Chondrocyte (in vitro differentiated cells): ENCODE measurements at regions not wholly inside any gene's neighbourhood (a gene's known extent, or its start where the extent isn't known, plus 50 kb on each side); places are given as distances from the start of the nearest gene placed in this dataset.

ENCODE experiments used
- DNase-seq: peaks from one replicate; pipeline ENCODE4 v3.0.0; 2021; ENCODE audit warnings: mixed read lengths, low spot score
- H3K27ac Mint-ChIP-seq: one replicate; pipeline ENCODE4 v1.8.0; 2021; ENCODE audit warnings: mild to moderate bottlenecking, moderate library complexity, mixed read lengths; ENCODE audit not compliant: unreplicated experiment
- H3K27me3 Mint-ChIP-seq: 2 replicates; pipeline ENCODE4 v1.8.0; 2021; ENCODE audit warnings: low read depth, mixed read lengths
- H3K36me3 Mint-ChIP-seq: 2 replicates; pipeline ENCODE4 v1.8.0; 2021; ENCODE audit warnings: low read depth, mixed read lengths
- H3K4me1 Mint-ChIP-seq: 2 replicates; pipeline ENCODE4 v1.8.0; 2021; ENCODE audit warnings: low read depth, mild to moderate bottlenecking, mixed read lengths
- H3K4me3 Mint-ChIP-seq: one replicate; pipeline ENCODE4 v1.8.0; 2021; ENCODE audit warnings: mild to moderate bottlenecking, moderate library complexity, mixed read lengths; ENCODE audit not compliant: unreplicated experiment
- H3K9me3 Mint-ChIP-seq: 2 replicates; pipeline ENCODE4 v1.8.0; 2021; ENCODE audit warnings: low read depth, mixed read lengths
- CTCF ChIP-seq: fragments of 200-600 bp; sonication (generic); IDR thresholded peaks from 2 replicates; pipeline ENCODE4 v1.5.0; 2021; ENCODE audit warnings: antibody characterized with exemption, mild to moderate bottlenecking, moderate library complexity

- Mint-ChIP-seq H3K9me3 (no peaks in the 10 kb centered on the region), H3K4me3 (no peak overlapping the region), H3K4me1 (no peaks in the 10 kb centered on the region), H3K27ac (no peak overlapping the region), H3K36me3 (no peaks in the 10 kb centered on the region), H3K27me3 (peaks cover 25% of the 10 kb centered on the region)
- DNase-seq, result no peak
- peak; percentile 72 for TF ChIP-seq CTCF
These were observed 57.1 kb downstream of the FAM181B start for GRCh38 chr11:82676483-82677094.

GRCh38 chr11:82675838-82676237, 57.8 kb downstream of the FAM181B start:
- H3K27ac Mint-ChIP-seq, result no peak overlapping the region
- no peaks in the 10 kb centered on the region for H3K4me1 Mint-ChIP-seq
- peaks cover 25% of the 10 kb centered on the region for H3K27me3 Mint-ChIP-seq
- no peak for TF ChIP-seq CTCF
- H3K4me3 Mint-ChIP-seq, result no peak overlapping the region
- DNase-seq, result no peak
- no peaks in the 10 kb centered on the region for H3K9me3 Mint-ChIP-seq
- no peaks in the 10 kb centered on the region for H3K36me3 Mint-ChIP-seq

- no peak for TF ChIP-seq CTCF
- H3K36me3 Mint-ChIP-seq, result no peaks in the 10 kb centered on the region
- H3K27me3 Mint-ChIP-seq, result peaks cover 27% of the 10 kb centered on the region
- H3K4me3 Mint-ChIP-seq, result no peak overlapping the region
- no peak overlapping the region for H3K27ac Mint-ChIP-seq
- no peak for DNase-seq
- H3K4me1 Mint-ChIP-seq, result no peaks in the 10 kb centered on the region
- H3K9me3 Mint-ChIP-seq, result peaks cover 8% of the 10 kb centered on the region
These were observed 60.0 kb downstream of the FAM181B start for GRCh38 chr11:82673631-82674030.

- H3K4me1 Mint-ChIP-seq, result no peaks in the 10 kb centered on the region
- no peak for TF ChIP-seq CTCF
- no peak overlapping the region for H3K27ac Mint-ChIP-seq
These were observed 62.2 kb downstream of the FAM181B start for GRCh38 chr11:82671451-82671850.

GRCh38 chr11:82663535-82663934, 70.1 kb downstream of the FAM181B start:
- no peak for DNase-seq
- peaks cover 15% of the 10 kb centered on the region for H3K27me3 Mint-ChIP-seq
- H3K4me3 Mint-ChIP-seq, result no peak overlapping the region
- H3K4me1 Mint-ChIP-seq, result no peaks in the 10 kb centered on the region
- no peak overlapping the region for H3K27ac Mint-ChIP-seq
- H3K9me3 Mint-ChIP-seq, result peaks cover under 1% of the 10 kb centered on the region
- no peaks in the 10 kb centered on the region for H3K36me3 Mint-ChIP-seq
- TF ChIP-seq CTCF, result no peak

More at GRCh38 chr11:82671451-82671850, 62.2 kb downstream of the FAM181B start:
- Mint-ChIP-seq H3K36me3 (no peaks in the 10 kb centered on the region), H3K27me3 (peaks cover 39% of the 10 kb centered on the region), H3K9me3 (peaks cover 9% of the 10 kb centered on the region), H3K4me3 (no peak overlapping the region)
- no peak for DNase-seq
